Smooth muscle cell (in vitro differentiated cells): ENCODE measurements at regions not wholly inside any gene's neighbourhood (a gene's known extent, or its start where the extent isn't known, plus 50 kb on each side); places are given as distances from the start of the nearest gene placed in this dataset.

ENCODE experiments used
- DNase-seq: peaks from one replicate; lab custom pipeline; 2025; ENCODE audit not compliant: unreplicated experiment; lab: John Stamatoyannopoulos, UW
- H2AFZ ChIP-seq: fragments of 200-600 bp; sonication (generic); 2 replicates; pipeline ENCODE4 v1.6.0; 2016; ENCODE audit warnings: antibody characterized with exemption, low read depth, mild to moderate bottlenecking
- H3F3A ChIP-seq: fragments of 200-600 bp; sonication (generic); 2 replicates; pipeline ENCODE4 v1.6.0; 2017; ENCODE audit warnings: antibody characterized with exemption, low read depth
- H3K27ac ChIP-seq: fragments of 200-600 bp; sonication (generic); 2 replicates; pipeline ENCODE4 v1.5.1; 2016; ENCODE audit warnings: low read depth, mild to moderate bottlenecking
- H3K27me3 ChIP-seq: fragments of 200-600 bp; sonication (generic); 2 replicates; pipeline ENCODE4 v1.6.1; 2016; ENCODE audit warnings: low read depth, mild to moderate bottlenecking
- H3K36me3 ChIP-seq: fragments of 200-600 bp; sonication (generic); 2 replicates; pipeline ENCODE4 v1.5.1; 2016; ENCODE audit warnings: low read depth
- H3K4me1 ChIP-seq: fragments of 200-600 bp; sonication (generic); 2 replicates; pipeline ENCODE4 v1.5.1; 2016; ENCODE audit warnings: low read depth
- H3K4me2 ChIP-seq: fragments of 200-600 bp; sonication (generic); 2 replicates; pipeline ENCODE4 v1.6.0; 2016; ENCODE audit warnings: mild to moderate bottlenecking
- H3K4me3 ChIP-seq: fragments of 200-600 bp; sonication (generic); 2 replicates; pipeline ENCODE4 v1.5.1; 2016; ENCODE audit warnings: mild to moderate bottlenecking
- H3K79me2 ChIP-seq: fragments of 200-600 bp; sonication (generic); 2 replicates; pipeline ENCODE4 v1.6.0; 2016; ENCODE audit warnings: low read depth, mild to moderate bottlenecking
- H3K9ac ChIP-seq: fragments of 200-600 bp; sonication (generic); 2 replicates; pipeline ENCODE4 v1.6.0; 2016; ENCODE audit warnings: low read depth
- H3K9me3 ChIP-seq: fragments of 200-600 bp; sonication (generic); replicated peaks from 2 replicates; pipeline ENCODE4 v1.5.1; 2016; ENCODE audit warnings: low read depth
- H4K20me1 ChIP-seq: fragments of 200-600 bp; sonication (generic); 2 replicates; pipeline ENCODE4 v1.6.0; 2016; ENCODE audit warnings: low read depth
- CTCF ChIP-seq: fragments of 200-600 bp; sonication (generic); IDR thresholded peaks from 2 replicates; pipeline ENCODE4 v1.5.1; 2017; ENCODE audit warnings: borderline replicate concordance, mild to moderate bottlenecking, antibody characterized with exemption; ENCODE audit not compliant: insufficient read depth, poor library complexity, severe bottlenecking
- WGBS: methylation state at CpG from one replicate; pipeline ENCODE4 v1.1.7; 2016; ENCODE audit warnings: low lambda C conversion rate; 5-methylcytosine and 5-hydroxymethylcytosine counted together

- TF ChIP-seq CTCF: no peak
- Histone ChIP-seq H3K9me3 (no peaks in the 10 kb centered on the region), H3K9ac (no peak overlapping the region)
Measured at GRCh38 chr2:7237466-7237865, 320.3 kb downstream of the RNF144A start.

DNA sequence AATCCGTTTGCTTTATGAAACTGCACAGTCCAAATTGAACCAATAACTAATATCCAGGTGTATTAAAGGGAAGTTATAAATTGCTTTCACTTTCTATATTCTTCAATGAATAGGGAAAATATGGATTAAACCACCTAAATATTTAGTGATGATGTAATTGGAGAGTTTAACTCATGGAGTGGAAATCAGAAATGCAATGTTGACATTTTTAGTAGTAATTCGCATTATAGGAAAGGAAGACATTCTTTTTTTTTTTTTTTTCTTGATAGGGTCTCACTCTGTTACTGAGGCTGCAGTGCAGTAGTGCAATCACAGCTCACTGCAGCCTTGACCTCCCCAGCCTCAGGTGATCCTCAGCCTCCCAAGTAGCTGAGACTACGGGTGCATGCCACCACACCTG, 321.9 kb downstream of the RNF144A start:
- TF ChIP-seq CTCF: no peak
- Histone ChIP-seq H3F3A (no peaks in the 10 kb centered on the region), H3K9me3 (no peaks in the 10 kb centered on the region), H3K27ac (no peak overlapping the region), H3K79me2 (no peaks in the 10 kb centered on the region), H3K4me2 (no peak overlapping the region), H3K9ac (no peak overlapping the region), H4K20me1 (no peaks in the 10 kb centered on the region), H3K4me1 (no peaks in the 10 kb centered on the region), H2AFZ (no peak overlapping the region), H3K36me3 (no peaks in the 10 kb centered on the region), H3K27me3 (no peaks in the 10 kb centered on the region), H3K4me3 (no peak overlapping the region)
- 85% methylated on average over 3 of the region's 3 CpGs for WGBS
- no peak for DNase-seq

More at GRCh38 chr2:7237466-7237865, 320.3 kb downstream of the RNF144A start:
- Histone ChIP-seq H3K27me3 (no peaks in the 10 kb centered on the region), H2AFZ (no peak overlapping the region), H4K20me1 (no peaks in the 10 kb centered on the region), H3K36me3 (no peaks in the 10 kb centered on the region), H3K79me2 (no peaks in the 10 kb centered on the region), H3K4me1 (no peaks in the 10 kb centered on the region), H3K4me3 (no peak overlapping the region), H3K4me2 (no peak overlapping the region), H3K27ac (no peak overlapping the region), H3F3A (no peaks in the 10 kb centered on the region)
- 92% methylated on average over 13 of the region's 13 CpGs for WGBS
- DNase-seq: no peak

- H3K36me3 ChIP-seq: no peaks in the 10 kb centered on the region
- TF ChIP-seq CTCF: no peak
- WGBS: 94% methylated on average over 4 of the region's 4 CpGs
- no peak overlapping the region for H3K4me3 ChIP-seq
- H4K20me1 ChIP-seq: no peaks in the 10 kb centered on the region
- H3F3A ChIP-seq: no peaks in the 10 kb centered on the region
- no peaks in the 10 kb centered on the region for H3K79me2 ChIP-seq
- no peak overlapping the region for H3K27ac ChIP-seq
- no peaks in the 10 kb centered on the region for H3K9me3 ChIP-seq
- no peaks in the 10 kb centered on the region for H3K4me1 ChIP-seq
- H3K9ac ChIP-seq: no peak overlapping the region
- H3K4me2 ChIP-seq: no peak overlapping the region
- no peak for DNase-seq
- H2AFZ ChIP-seq: no peak overlapping the region
- H3K27me3 ChIP-seq: no peaks in the 10 kb centered on the region
Measured at GRCh38 chr2:7241041-7241745, 324.0 kb downstream of the RNF144A start.

- TF ChIP-seq CTCF: no peak
- Histone ChIP-seq H3K9me3 (no peaks in the 10 kb centered on the region), H3K4me3 (no peak overlapping the region), H3K4me1 (no peaks in the 10 kb centered on the region), H3F3A (no peaks in the 10 kb centered on the region), H3K27me3 (no peaks in the 10 kb centered on the region), H3K27ac (no peak overlapping the region), H3K79me2 (no peaks in the 10 kb centered on the region), H3K9ac (no peak overlapping the region), H3K36me3 (no peaks in the 10 kb centered on the region), H2AFZ (no peak overlapping the region), H4K20me1 (no peaks in the 10 kb centered on the region), H3K4me2 (no peak overlapping the region)
- DNase-seq: no peak
- WGBS: 89% methylated on average over 5 of the region's 5 CpGs
Measured at GRCh38 chr2:7242189-7242867, 325.1 kb downstream of the RNF144A start.
